ENCODE measurements at regions not wholly inside any gene's neighbourhood (a gene's known extent, or its start where the extent isn't known, plus 50 kb on each side); places are given as distances from the start of the nearest gene placed in this dataset.
A peak's percentile ranks its signal among the peaks of the same experiment; 100 is the strongest.

- TF ChIP-seq EZH2 (IDR thresholded peaks at IDR 0.05; ENCODE audit: borderline replicate concordance, low read depth, low read length, severe bottlenecking) (no peak), CTCF (IDR thresholded peaks at IDR 0.05; ENCODE audit: borderline replicate concordance, extremely low read depth, low read length, poor library complexity, severe bottlenecking) (no peak)
- H3K79me2 ChIP-seq (ENCODE audit: insufficient read depth, low read length): no peaks in the 10 kb centered on the region
- no peak overlapping the region for H3K4me3 ChIP-seq (ENCODE audit: low read depth in 1 of 2, low read length in 2 of 2)
- no peaks in the 10 kb centered on the region for H3K9me3 ChIP-seq (ENCODE audit: insufficient read depth, low read length, severe bottlenecking)
- H3K9ac ChIP-seq (ENCODE audit: low read depth, low read length): no peak overlapping the region
- ATAC-seq (ENCODE audit: insufficient read depth, low read depth): no peak
- H3K4me2 ChIP-seq (ENCODE audit: insufficient read depth, low read length): no peak overlapping the region
- H3K4me1 ChIP-seq (ENCODE audit: insufficient read depth, low read length): no peaks in the 10 kb centered on the region
- H4K20me1 ChIP-seq (ENCODE audit: insufficient read depth, low read length): peaks cover 4% of the 10 kb centered on the region; the same call in 1 of the 2 replicates
- no peak for DNase-seq
- H2AFZ ChIP-seq (ENCODE audit: low read depth, low read length): no peak overlapping the region
- no peaks in the 10 kb centered on the region for H3K36me3 ChIP-seq (ENCODE audit: insufficient read depth, low read length)
- H3K27ac ChIP-seq (ENCODE audit: low read length): no peak overlapping the region
- H3K27me3 ChIP-seq (ENCODE audit: insufficient read depth, low read length, poor library complexity): peaks cover 3% of the 10 kb centered on the region
These were observed 139.0 kb upstream of the CIBAR2 start for GRCh38 chr16:85251225-85251760.

- Histone ChIP-seq H3K4me3 (ENCODE audit: low read depth in 1 of 2, low read length in 2 of 2) (no peak overlapping the region), H3K27ac (ENCODE audit: low read length) (no peak overlapping the region), H3K79me2 (ENCODE audit: insufficient read depth, low read length) (no peaks in the 10 kb centered on the region), H3K4me1 (ENCODE audit: insufficient read depth, low read length) (no peaks in the 10 kb centered on the region), H3K9me3 (ENCODE audit: insufficient read depth, low read length, severe bottlenecking) (no peaks in the 10 kb centered on the region), H3K9ac (ENCODE audit: low read depth, low read length) (no peak overlapping the region), H4K20me1 (ENCODE audit: insufficient read depth, low read length) (peaks cover 4% of the 10 kb centered on the region; the same call in 1 of the 2 replicates), H2AFZ (ENCODE audit: low read depth, low read length) (no peak overlapping the region), H3K36me3 (ENCODE audit: insufficient read depth, low read length) (no peaks in the 10 kb centered on the region), H3K4me2 (ENCODE audit: insufficient read depth, low read length) (no peak overlapping the region), H3K27me3 (ENCODE audit: insufficient read depth, low read length, poor library complexity) (peaks cover 3% of the 10 kb centered on the region)
- TF ChIP-seq EZH2 (IDR thresholded peaks at IDR 0.05; ENCODE audit: borderline replicate concordance, low read depth, low read length, severe bottlenecking): no peak
- DNase-seq (no peak), ATAC-seq (ENCODE audit: insufficient read depth, low read depth) (no peak)
These were observed 139.7 kb upstream of the CIBAR2 start for GRCh38 chr16:85252014-85252413.

- DNase-seq (no peak), ATAC-seq (ENCODE audit: insufficient read depth, low read depth) (no peak)
- Histone ChIP-seq H3K79me2 (ENCODE audit: insufficient read depth, low read length) (no peaks in the 10 kb centered on the region), H3K27ac (ENCODE audit: low read length) (no peak overlapping the region), H3K9me3 (ENCODE audit: insufficient read depth, low read length, severe bottlenecking) (no peaks in the 10 kb centered on the region), H3K4me2 (ENCODE audit: insufficient read depth, low read length) (no peak overlapping the region), H2AFZ (ENCODE audit: low read depth, low read length) (no peak overlapping the region), H3K4me3 (ENCODE audit: low read depth in 1 of 2, low read length in 2 of 2) (no peak overlapping the region), H3K36me3 (ENCODE audit: insufficient read depth, low read length) (no peaks in the 10 kb centered on the region), H4K20me1 (ENCODE audit: insufficient read depth, low read length) (peaks cover 4% of the 10 kb centered on the region; the same call in 1 of the 2 replicates), H3K27me3 (ENCODE audit: insufficient read depth, low read length, poor library complexity) (peaks cover under 1% of the 10 kb centered on the region), H3K4me1 (ENCODE audit: insufficient read depth, low read length) (no peaks in the 10 kb centered on the region), H3K9ac (ENCODE audit: low read depth, low read length) (no peak overlapping the region)
- TF ChIP-seq EZH2 (IDR thresholded peaks at IDR 0.05; ENCODE audit: borderline replicate concordance, low read depth, low read length, severe bottlenecking) (no peak), CTCF (IDR thresholded peaks at IDR 0.05; ENCODE audit: borderline replicate concordance, extremely low read depth, low read length, poor library complexity, severe bottlenecking) (no peak)
These were observed 140.2 kb upstream of the CIBAR2 start for GRCh38 chr16:85252461-85252860.

GRCh38 chr16:85253084-85253941 is 141.0 kb upstream of the CIBAR2 start:
- Histone ChIP-seq H3K79me2 (ENCODE audit: insufficient read depth, low read length) (no peaks in the 10 kb centered on the region), H3K9ac (ENCODE audit: low read depth, low read length) (no peak overlapping the region), H3K36me3 (ENCODE audit: insufficient read depth, low read length) (no peaks in the 10 kb centered on the region), H3K27me3 (ENCODE audit: insufficient read depth, low read length, poor library complexity) (no peaks in the 10 kb centered on the region), H3K4me2 (ENCODE audit: insufficient read depth, low read length) (no peak overlapping the region), H3K27ac (ENCODE audit: low read length) (no peak overlapping the region), H2AFZ (ENCODE audit: low read depth, low read length) (no peak overlapping the region), H3K9me3 (ENCODE audit: insufficient read depth, low read length, severe bottlenecking) (no peaks in the 10 kb centered on the region), H3K4me3 (ENCODE audit: low read depth in 1 of 2, low read length in 2 of 2) (no peak overlapping the region), H4K20me1 (ENCODE audit: insufficient read depth, low read length) (peaks cover 7% of the 10 kb centered on the region; the same call in 1 of the 2 replicates), H3K4me1 (ENCODE audit: insufficient read depth, low read length) (no peaks in the 10 kb centered on the region)
- no peak for TF ChIP-seq EZH2 (IDR thresholded peaks at IDR 0.05; ENCODE audit: borderline replicate concordance, low read depth, low read length, severe bottlenecking)
- TF ChIP-seq CTCF (IDR thresholded peaks at IDR 0.05; ENCODE audit: borderline replicate concordance, extremely low read depth, low read length, poor library complexity, severe bottlenecking): peak; percentile 84
- ATAC-seq (ENCODE audit: insufficient read depth, low read depth) (peak; percentile 93), DNase-seq (peak; percentile 60)
